ENCODE measurements at regions not wholly inside any gene's neighbourhood (a gene's known extent, or its start where the extent isn't known, plus 50 kb on each side); places are given as distances from the start of the nearest gene placed in this dataset.
A peak's percentile ranks its signal among the peaks of the same experiment; 100 is the strongest.

DNA sequence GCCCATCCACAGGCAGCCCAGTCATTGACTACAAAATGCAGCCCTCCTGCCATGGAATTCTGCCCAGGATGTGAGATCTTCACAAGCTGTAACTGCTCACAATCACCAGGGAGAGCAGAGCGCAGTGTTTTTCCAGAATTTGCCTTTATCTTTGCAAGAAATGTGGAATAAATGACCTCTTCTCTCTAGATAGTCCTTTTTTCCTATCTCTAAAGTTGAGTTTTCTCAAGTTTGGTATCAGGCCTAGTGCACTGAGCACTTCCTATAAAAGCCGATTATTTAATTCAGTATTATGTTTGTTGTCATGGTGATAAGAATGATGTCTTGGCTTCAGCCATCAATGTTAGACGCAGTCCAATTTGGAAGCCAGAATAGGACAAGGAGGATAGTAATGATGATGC is 246.9 kb upstream of the IRF2BP2 start:
- no peaks in the 10 kb centered on the region for H3K27me3 ChIP-seq (ENCODE audit: low read length)
- H3K79me2 ChIP-seq (ENCODE audit: low read length), result no peaks in the 10 kb centered on the region
- DNase-seq, result no peak
- no peak overlapping the region for H3K9ac ChIP-seq (ENCODE audit: low read length)
- H3K4me1 ChIP-seq (ENCODE audit: low read length), result peaks cover 18% of the 10 kb centered on the region
- no peaks in the 10 kb centered on the region for H4K20me1 ChIP-seq (ENCODE audit: insufficient read depth, low read depth, low read length)
- H2AFZ ChIP-seq (ENCODE audit: low read length), result no peak overlapping the region
- H3K9me2 ChIP-seq (replicated peaks; ENCODE audit: insufficient read depth, low read length), result no peaks in the 10 kb centered on the region
- no peak overlapping the region for H3K27ac ChIP-seq (ENCODE audit: low read length)
- no peak overlapping the region for H3K4me3 ChIP-seq (ENCODE audit: low read length)
- H3K36me3 ChIP-seq (ENCODE audit: insufficient read depth, low read length), result no peaks in the 10 kb centered on the region
- H3K9me3 ChIP-seq (ENCODE audit: low read length), result no peaks in the 10 kb centered on the region
- no peak overlapping the region for H3K4me2 ChIP-seq (ENCODE audit: low read depth, low read length, poor library complexity, severe bottlenecking)

DNA sequence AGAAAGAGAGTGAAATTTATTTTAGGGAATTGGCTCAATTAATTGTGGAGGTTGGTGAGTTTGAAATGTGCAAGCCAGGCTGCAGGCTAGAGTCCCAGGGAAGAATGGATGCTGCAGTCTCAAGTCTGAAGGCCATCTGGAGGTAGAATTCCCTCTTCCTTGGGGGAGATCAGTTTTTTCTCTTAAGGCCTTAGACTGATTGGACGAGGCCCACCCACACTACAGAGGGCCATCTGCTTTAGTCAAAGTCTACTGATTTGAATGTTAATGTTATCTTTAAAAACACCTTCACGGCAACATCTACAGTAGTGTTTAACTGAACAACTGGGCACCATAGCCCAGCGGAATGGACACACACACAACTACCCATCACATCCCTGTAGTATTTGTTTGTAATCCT is 245.9 kb upstream of the IRF2BP2 start:
- Histone ChIP-seq H3K4me2 (ENCODE audit: low read depth, low read length, poor library complexity, severe bottlenecking) (no peak overlapping the region), H3K27ac (ENCODE audit: low read length) (no peak overlapping the region), H2AFZ (ENCODE audit: low read length) (no peak overlapping the region), H3K36me3 (ENCODE audit: insufficient read depth, low read length) (no peaks in the 10 kb centered on the region), H3K9me3 (ENCODE audit: low read length) (no peaks in the 10 kb centered on the region), H4K20me1 (ENCODE audit: insufficient read depth, low read depth, low read length) (no peaks in the 10 kb centered on the region), H3K4me1 (ENCODE audit: low read length) (peaks cover 17% of the 10 kb centered on the region), H3K27me3 (ENCODE audit: low read length) (no peaks in the 10 kb centered on the region), H3K9ac (ENCODE audit: low read length) (no peak overlapping the region), H3K79me2 (ENCODE audit: low read length) (no peaks in the 10 kb centered on the region), H3K4me3 (ENCODE audit: low read length) (no peak overlapping the region), H3K9me2 (replicated peaks; ENCODE audit: insufficient read depth, low read length) (no peaks in the 10 kb centered on the region)
- DNase-seq, result no peak

DNA sequence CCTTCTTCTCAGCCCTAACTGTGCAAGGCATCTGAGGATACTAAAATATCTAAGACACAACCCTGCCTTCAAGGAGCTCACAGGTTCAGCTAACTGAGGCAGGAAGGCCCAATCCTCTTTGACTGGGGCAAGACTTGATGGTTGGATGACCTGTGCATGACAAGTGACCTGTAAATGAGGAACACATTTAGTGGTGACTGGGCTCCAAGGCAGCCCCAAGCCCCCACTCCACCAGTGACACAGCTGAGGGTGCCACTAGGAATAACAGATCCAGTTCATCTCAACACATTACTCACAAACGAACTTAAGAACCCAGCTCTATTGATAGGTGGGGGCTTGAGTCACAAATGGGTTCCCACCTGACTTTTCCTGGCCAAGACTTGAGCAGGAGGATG is 244.7 kb upstream of the IRF2BP2 start:
- DNase-seq, result no peak
- H3K79me2 ChIP-seq (ENCODE audit: low read length), result no peaks in the 10 kb centered on the region
- H3K4me1 ChIP-seq (ENCODE audit: low read length), result peaks cover 17% of the 10 kb centered on the region
- no peak overlapping the region for H3K9ac ChIP-seq (ENCODE audit: low read length)
- H3K4me2 ChIP-seq (ENCODE audit: low read depth, low read length, poor library complexity, severe bottlenecking), result no peak overlapping the region
- H3K27me3 ChIP-seq (ENCODE audit: low read length), result no peaks in the 10 kb centered on the region
- no peaks in the 10 kb centered on the region for H4K20me1 ChIP-seq (ENCODE audit: insufficient read depth, low read depth, low read length)
- no peak overlapping the region for H3K4me3 ChIP-seq (ENCODE audit: low read length)
- H3K27ac ChIP-seq (ENCODE audit: low read length), result no peak overlapping the region
- H3K36me3 ChIP-seq (ENCODE audit: insufficient read depth, low read length), result no peaks in the 10 kb centered on the region
- H3K9me2 ChIP-seq (replicated peaks; ENCODE audit: insufficient read depth, low read length), result no peaks in the 10 kb centered on the region
- no peak overlapping the region for H2AFZ ChIP-seq (ENCODE audit: low read length)
- H3K9me3 ChIP-seq (ENCODE audit: low read length), result no peaks in the 10 kb centered on the region

DNA sequence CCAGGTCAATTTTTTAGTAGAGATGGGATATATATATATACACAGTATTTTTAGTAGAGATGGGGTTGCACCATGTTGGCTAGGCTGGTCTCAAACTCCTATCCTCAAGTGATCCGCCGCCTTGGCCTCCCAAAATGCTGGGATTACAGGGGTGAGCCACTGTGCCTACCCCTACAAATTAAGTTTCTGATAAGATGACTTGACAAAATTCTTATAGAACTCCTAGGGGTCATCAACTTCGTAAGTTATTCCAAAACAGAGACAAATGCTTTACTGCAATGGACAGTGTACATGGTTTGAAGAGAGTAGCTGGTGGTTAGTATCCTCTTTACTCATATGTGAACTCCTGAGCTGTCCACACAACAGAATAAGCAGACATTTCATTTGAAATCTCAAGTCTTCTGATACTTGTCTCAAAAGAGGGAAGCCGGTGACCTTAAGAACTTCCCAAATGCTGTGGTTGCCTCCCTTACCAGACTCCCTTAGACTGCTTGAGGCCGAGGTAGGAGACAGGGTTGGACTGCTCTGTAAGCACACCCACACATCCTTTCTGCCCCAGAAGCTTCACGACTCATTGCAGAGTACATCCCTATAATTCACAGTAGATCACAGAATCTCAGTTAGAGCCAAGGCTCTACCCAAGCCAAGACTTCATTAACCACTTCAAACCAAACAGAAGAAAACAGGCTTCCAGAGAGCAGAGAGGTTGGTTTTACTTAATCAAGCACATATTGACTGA is 244.1 kb upstream of the IRF2BP2 start:
- Histone ChIP-seq H3K79me2 (ENCODE audit: low read length) (no peaks in the 10 kb centered on the region), H3K27ac (ENCODE audit: low read length) (no peak overlapping the region), H3K36me3 (ENCODE audit: insufficient read depth, low read length) (no peaks in the 10 kb centered on the region), H3K9me2 (replicated peaks; ENCODE audit: insufficient read depth, low read length) (no peaks in the 10 kb centered on the region), H3K27me3 (ENCODE audit: low read length) (no peaks in the 10 kb centered on the region), H4K20me1 (ENCODE audit: insufficient read depth, low read depth, low read length) (no peaks in the 10 kb centered on the region), H3K4me2 (ENCODE audit: low read depth, low read length, poor library complexity, severe bottlenecking) (no peak overlapping the region), H3K9ac (ENCODE audit: low read length) (no peak overlapping the region), H3K9me3 (ENCODE audit: low read length) (no peaks in the 10 kb centered on the region), H3K4me1 (ENCODE audit: low read length) (peaks cover 17% of the 10 kb centered on the region), H3K4me3 (ENCODE audit: low read length) (no peak overlapping the region), H2AFZ (ENCODE audit: low read length) (no peak overlapping the region)
- DNase-seq, result no peak

DNA sequence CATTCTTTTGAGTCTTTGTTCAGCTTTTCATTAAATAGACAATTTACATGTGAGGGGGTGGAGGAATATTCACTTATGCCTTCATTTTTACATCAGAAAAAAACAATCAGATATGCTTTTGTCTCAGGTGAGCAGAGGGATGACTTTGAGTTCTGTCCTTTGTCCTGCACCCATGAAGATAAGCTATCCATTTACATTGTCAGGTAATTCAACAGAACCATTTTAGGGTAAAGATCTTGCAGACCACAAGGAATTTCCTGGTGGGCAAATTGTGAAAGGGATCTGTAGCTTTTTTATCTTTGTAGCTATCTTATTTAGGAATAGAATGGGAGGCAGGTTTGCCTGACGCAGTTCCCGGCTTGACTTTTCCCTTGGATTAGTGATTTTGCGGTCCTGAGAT is 242.7 kb upstream of the IRF2BP2 start:
- Histone ChIP-seq H3K79me2 (ENCODE audit: low read length) (no peaks in the 10 kb centered on the region), H3K4me1 (ENCODE audit: low read length) (peaks cover 17% of the 10 kb centered on the region), H3K36me3 (ENCODE audit: insufficient read depth, low read length) (no peaks in the 10 kb centered on the region), H3K9me2 (replicated peaks; ENCODE audit: insufficient read depth, low read length) (no peaks in the 10 kb centered on the region), H3K4me3 (ENCODE audit: low read length) (no peak overlapping the region), H4K20me1 (ENCODE audit: insufficient read depth, low read depth, low read length) (no peaks in the 10 kb centered on the region), H3K9me3 (ENCODE audit: low read length) (no peaks in the 10 kb centered on the region), H3K27ac (ENCODE audit: low read length) (no peak overlapping the region), H3K9ac (ENCODE audit: low read length) (no peak overlapping the region), H3K27me3 (ENCODE audit: low read length) (no peaks in the 10 kb centered on the region), H3K4me2 (ENCODE audit: low read depth, low read length, poor library complexity, severe bottlenecking) (no peak overlapping the region), H2AFZ (ENCODE audit: low read length) (no peak overlapping the region)
- DNase-seq, result no peak

DNA sequence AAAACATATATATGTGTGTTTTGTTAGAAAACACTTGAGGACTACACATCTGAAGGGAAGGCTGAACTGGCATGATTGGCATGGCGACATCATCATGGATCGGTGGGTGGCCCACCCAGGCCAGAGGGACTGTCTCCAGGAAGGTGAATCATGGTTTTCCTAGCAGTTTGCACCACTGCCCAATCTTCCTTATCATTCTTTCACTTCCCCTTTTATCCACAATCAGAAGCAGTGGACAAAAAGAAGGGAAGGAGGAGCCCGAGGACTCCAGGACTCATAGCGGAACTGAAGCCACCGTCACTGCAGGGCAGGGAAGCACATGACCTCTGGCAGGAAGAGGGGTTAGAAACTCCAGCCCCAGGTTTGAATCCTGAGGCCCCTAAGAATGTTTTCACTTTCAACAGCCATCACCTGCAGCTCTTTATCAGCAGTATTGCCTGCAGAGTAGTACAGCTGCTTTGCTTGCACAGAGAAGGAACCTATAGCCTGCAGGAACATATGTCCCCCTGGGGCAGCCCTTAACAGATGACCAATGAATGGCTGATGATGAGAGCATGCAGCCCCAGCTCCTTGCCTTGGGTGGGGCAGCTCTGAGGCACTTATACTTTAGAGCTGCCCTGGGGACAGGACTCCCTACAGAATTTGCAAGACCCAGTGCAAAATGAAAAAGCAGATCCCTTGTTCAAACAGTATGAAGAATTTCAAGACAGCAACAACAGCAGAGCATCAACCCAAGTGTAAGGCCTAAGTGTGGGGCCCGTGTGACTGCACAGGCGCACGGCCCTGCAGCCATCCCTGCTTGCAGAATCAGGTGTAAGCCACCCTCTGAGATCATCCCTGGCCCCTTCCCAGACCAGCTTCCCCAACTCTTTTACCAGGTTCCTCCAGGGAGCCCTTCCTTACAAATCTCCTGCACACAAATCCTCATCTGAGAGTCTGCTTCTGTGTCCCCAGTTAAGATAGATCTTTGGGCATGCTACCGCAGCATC is 241.8 kb upstream of the IRF2BP2 start:
- Histone ChIP-seq H3K9ac (ENCODE audit: low read length) (0 out of 2 replicates have a peak overlapping the region, but pooled peaks have one; percentile 16), H3K4me3 (ENCODE audit: low read length) (0 out of 2 replicates have a peak overlapping the region, but pooled peaks have one; percentile 12), H3K27ac (ENCODE audit: low read length) (0 out of 2 replicates have a peak overlapping the region, but pooled peaks have one; percentile 14), H3K4me2 (ENCODE audit: low read depth, low read length, poor library complexity, severe bottlenecking) (peak overlapping the region; percentile 6), H4K20me1 (ENCODE audit: insufficient read depth, low read depth, low read length) (no peaks in the 10 kb centered on the region), H3K9me2 (replicated peaks; ENCODE audit: insufficient read depth, low read length) (no peaks in the 10 kb centered on the region), H3K36me3 (ENCODE audit: insufficient read depth, low read length) (no peaks in the 10 kb centered on the region), H2AFZ (ENCODE audit: low read length) (no peak overlapping the region), H3K27me3 (ENCODE audit: low read length) (no peaks in the 10 kb centered on the region), H3K9me3 (ENCODE audit: low read length) (no peaks in the 10 kb centered on the region), H3K79me2 (ENCODE audit: low read length) (no peaks in the 10 kb centered on the region), H3K4me1 (ENCODE audit: low read length) (peaks cover 17% of the 10 kb centered on the region)
- peak; percentile 58 for DNase-seq

DNA sequence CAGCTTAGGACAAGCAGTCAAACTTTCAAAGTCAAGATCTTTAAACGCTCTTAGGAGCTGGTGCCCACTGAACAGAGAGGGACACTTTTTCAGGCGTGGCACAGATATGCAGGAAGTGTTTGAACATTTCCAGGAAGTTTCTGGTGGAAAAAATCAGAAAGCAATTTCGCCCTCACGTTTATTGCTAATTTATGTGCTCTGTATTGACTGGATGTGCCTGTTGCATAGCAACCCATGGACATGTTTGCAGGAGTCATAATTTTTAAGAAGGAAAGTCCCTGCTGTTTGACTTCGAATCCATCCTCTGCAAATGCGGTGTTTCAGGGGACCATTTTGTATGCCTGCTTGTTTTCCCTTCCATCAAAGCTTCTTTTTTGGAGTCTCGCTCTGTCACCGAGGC is 239.9 kb upstream of the IRF2BP2 start:
- no peak overlapping the region for H2AFZ ChIP-seq (ENCODE audit: low read length)
- no peak overlapping the region for H3K4me2 ChIP-seq (ENCODE audit: low read depth, low read length, poor library complexity, severe bottlenecking)
- no peaks in the 10 kb centered on the region for H3K27me3 ChIP-seq (ENCODE audit: low read length)
- no peak overlapping the region for H3K9ac ChIP-seq (ENCODE audit: low read length)
- H3K79me2 ChIP-seq (ENCODE audit: low read length), result no peaks in the 10 kb centered on the region
- DNase-seq, result no peak
- H3K4me3 ChIP-seq (ENCODE audit: low read length), result no peak overlapping the region
- H3K9me2 ChIP-seq (replicated peaks; ENCODE audit: insufficient read depth, low read length), result no peaks in the 10 kb centered on the region
- no peaks in the 10 kb centered on the region for H3K36me3 ChIP-seq (ENCODE audit: insufficient read depth, low read length)
- H4K20me1 ChIP-seq (ENCODE audit: insufficient read depth, low read depth, low read length), result no peaks in the 10 kb centered on the region
- peaks cover 17% of the 10 kb centered on the region for H3K4me1 ChIP-seq (ENCODE audit: low read length)
- no peak overlapping the region for H3K27ac ChIP-seq (ENCODE audit: low read length)
- H3K9me3 ChIP-seq (ENCODE audit: low read length), result no peaks in the 10 kb centered on the region

DNA sequence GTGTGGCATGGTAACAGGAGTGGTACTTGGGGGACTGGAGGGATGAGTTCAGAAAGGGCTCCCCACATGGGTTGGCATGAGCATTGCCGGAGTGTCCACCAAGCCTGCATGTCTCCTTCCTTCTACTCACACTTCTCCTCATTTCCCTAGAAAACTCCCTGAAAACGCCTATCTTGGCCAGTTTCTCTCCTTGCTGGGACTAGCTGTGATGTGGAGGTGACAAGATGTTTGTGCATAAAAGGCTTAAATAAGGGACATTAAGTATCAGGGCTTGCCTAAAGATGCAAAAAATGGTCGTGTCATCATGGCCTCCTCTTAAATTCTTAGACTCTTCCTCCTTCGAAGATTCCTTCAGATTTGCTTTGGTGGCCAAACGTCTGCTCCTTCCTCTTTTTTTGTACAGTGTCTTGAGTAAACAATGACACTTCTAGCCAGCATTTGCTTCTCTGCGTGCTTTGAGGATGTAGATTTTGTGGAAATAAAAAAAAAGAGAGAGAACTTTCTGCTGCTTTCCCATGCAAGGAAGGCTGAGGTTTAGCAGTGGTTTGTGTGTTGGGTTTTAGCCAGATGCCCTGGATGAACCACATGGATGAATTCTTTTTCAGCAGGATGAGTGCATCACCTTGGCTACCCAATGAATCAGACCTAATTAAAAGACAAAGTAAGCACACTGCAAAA is 239.1 kb upstream of the IRF2BP2 start:
- Histone ChIP-seq H3K36me3 (ENCODE audit: insufficient read depth, low read length) (no peaks in the 10 kb centered on the region), H3K27ac (ENCODE audit: low read length) (no peak overlapping the region), H3K79me2 (ENCODE audit: low read length) (no peaks in the 10 kb centered on the region), H3K4me1 (ENCODE audit: low read length) (peaks cover 17% of the 10 kb centered on the region), H3K4me3 (ENCODE audit: low read length) (no peak overlapping the region), H3K9ac (ENCODE audit: low read length) (no peak overlapping the region), H3K4me2 (ENCODE audit: low read depth, low read length, poor library complexity, severe bottlenecking) (no peak overlapping the region), H3K27me3 (ENCODE audit: low read length) (no peaks in the 10 kb centered on the region), H3K9me3 (ENCODE audit: low read length) (no peaks in the 10 kb centered on the region), H3K9me2 (replicated peaks; ENCODE audit: insufficient read depth, low read length) (no peaks in the 10 kb centered on the region), H4K20me1 (ENCODE audit: insufficient read depth, low read depth, low read length) (no peaks in the 10 kb centered on the region), H2AFZ (ENCODE audit: low read length) (no peak overlapping the region)
- DNase-seq, result no peak

Data from Karpas-422 (cell line).